Nephron (organoid): ENCODE measurements at regions not wholly inside any gene's neighbourhood (a gene's known extent, or its start where the extent isn't known, plus 50 kb on each side); places are given as distances from the start of the nearest gene placed in this dataset.

Experiments used
- H3K27ac Mint-ChIP-seq, 3 experiments: 2 replicates each; pipeline ENCODE4 v1.8.0; 2020; ENCODE audit warnings: mixed read lengths in 3 of 3, mild to moderate bottlenecking in 2 of 3, moderate library complexity in 1 of 3
- H3K27me3 Mint-ChIP-seq: 2 replicates; pipeline ENCODE4 v1.8.0; 2021; ENCODE audit warnings: low read depth, mild to moderate bottlenecking, moderate library complexity, mixed read lengths
- H3K36me3 Mint-ChIP-seq: 2 replicates; pipeline ENCODE4 v1.8.0; 2020; ENCODE audit warnings: low read depth, mixed read lengths
- H3K4me1 Mint-ChIP-seq: 2 replicates; pipeline ENCODE4 v1.8.0; 2020; ENCODE audit warnings: mixed read lengths
- H3K4me3 Mint-ChIP-seq, 3 experiments: 2 replicates each; pipeline ENCODE4 v1.8.0; 2020; ENCODE audit warnings: mild to moderate bottlenecking in 3 of 3, mixed read lengths in 3 of 3, moderate library complexity in 2 of 3
- H3K9me3 Mint-ChIP-seq: 2 replicates; pipeline ENCODE4 v1.8.0; 2020; ENCODE audit warnings: mixed read lengths
- TF ChIP-seq, protein P1 (sequence below), 3 experiments: fragments of 200-600 bp; sonication (generic); IDR thresholded peaks; one replicate each; pipeline ENCODE4 v1.5.0; 2021; ENCODE audit warnings: antibody characterized with exemption in 3 of 3; ENCODE audit not compliant: unreplicated experiment in 3 of 3

GRCh38 chr15:95371664-95372063, 958.8 kb upstream of the NR2F2 start:
- Mint-ChIP-seq H3K36me3 (no peaks in the 10 kb centered on the region), H3K4me3 (no peak overlapping the region)

DNA sequence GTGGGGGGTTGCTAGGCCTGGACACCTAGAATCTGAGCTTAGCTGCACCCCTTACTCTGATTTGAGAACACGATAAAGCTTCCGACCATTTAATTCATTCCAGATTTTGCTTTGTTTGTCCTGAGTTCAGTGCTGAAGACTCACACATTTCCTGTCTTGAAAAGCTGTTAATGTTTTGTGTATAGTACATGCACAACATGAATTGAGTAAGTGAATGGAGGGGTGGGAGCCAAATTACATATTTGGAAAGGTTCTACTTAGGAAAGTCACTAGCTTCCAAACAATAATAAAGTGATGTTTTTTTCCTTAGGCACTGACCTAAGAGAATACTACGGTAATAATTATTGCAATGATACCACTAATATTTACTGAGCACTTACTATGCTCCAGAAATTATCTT, 955.2 kb upstream of the NR2F2 start:
- no peaks in the 10 kb centered on the region for H3K27me3 Mint-ChIP-seq
- no peak overlapping the region for H3K4me3 Mint-ChIP-seq
- no peaks in the 10 kb centered on the region for H3K36me3 Mint-ChIP-seq
- TF ChIP-seq, protein P1, sequence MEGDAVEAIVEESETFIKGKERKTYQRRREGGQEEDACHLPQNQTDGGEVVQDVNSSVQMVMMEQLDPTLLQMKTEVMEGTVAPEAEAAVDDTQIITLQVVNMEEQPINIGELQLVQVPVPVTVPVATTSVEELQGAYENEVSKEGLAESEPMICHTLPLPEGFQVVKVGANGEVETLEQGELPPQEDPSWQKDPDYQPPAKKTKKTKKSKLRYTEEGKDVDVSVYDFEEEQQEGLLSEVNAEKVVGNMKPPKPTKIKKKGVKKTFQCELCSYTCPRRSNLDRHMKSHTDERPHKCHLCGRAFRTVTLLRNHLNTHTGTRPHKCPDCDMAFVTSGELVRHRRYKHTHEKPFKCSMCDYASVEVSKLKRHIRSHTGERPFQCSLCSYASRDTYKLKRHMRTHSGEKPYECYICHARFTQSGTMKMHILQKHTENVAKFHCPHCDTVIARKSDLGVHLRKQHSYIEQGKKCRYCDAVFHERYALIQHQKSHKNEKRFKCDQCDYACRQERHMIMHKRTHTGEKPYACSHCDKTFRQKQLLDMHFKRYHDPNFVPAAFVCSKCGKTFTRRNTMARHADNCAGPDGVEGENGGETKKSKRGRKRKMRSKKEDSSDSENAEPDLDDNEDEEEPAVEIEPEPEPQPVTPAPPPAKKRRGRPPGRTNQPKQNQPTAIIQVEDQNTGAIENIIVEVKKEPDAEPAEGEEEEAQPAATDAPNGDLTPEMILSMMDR (IDR thresholded peaks at IDR 0.05; ENCODE audit: unreplicated experiment in 3 of 3) = no peak
- H3K4me1 Mint-ChIP-seq = peaks cover 15% of the 10 kb centered on the region
- peaks cover 2% of the 10 kb centered on the region for H3K9me3 Mint-ChIP-seq
- H3K27ac Mint-ChIP-seq = peak overlapping the region; percentile 37 to 97 (median 88)

More at GRCh38 chr15:95371664-95372063, 958.8 kb upstream of the NR2F2 start:
- Mint-ChIP-seq H3K27me3 (peaks cover 6% of the 10 kb centered on the region), H3K27ac (no peak overlapping the region), H3K9me3 (no peaks in the 10 kb centered on the region), H3K4me1 (peaks cover 35% of the 10 kb centered on the region)
- TF ChIP-seq, protein P1 (IDR thresholded peaks at IDR 0.05; ENCODE audit: unreplicated experiment in 3 of 3) = no peak

DNA sequence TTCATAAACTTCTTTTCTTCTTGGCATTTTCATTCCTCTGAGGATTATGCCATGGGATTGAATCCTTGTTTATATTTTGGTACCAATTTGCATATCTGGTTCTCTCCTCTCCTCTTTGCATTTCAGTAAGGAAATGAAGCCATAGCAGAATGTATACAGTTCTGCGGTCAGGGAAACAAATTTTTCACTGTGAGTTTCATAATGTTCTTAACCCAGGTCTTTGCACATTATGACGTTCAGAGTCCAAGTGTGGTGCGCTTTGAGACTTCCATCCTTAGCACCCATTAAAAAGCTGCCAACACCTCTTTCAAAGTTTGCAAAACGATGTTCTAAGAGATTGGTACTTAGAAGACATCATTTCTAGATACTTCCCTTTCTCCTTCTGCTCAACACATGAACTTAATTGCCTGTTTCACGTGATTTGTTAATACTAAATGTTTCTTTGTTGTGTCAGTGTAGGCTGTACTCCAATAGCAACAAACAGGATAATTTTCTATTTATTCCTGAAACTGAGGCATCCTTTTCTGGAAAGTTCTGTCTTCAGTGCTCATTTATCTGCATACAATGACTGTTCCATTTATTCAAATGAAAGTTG, 953.1 kb upstream of the NR2F2 start:
- Mint-ChIP-seq H3K4me1 (peaks cover 15% of the 10 kb centered on the region), H3K27me3 (no peaks in the 10 kb centered on the region), H3K36me3 (no peaks in the 10 kb centered on the region), H3K9me3 (peaks cover 2% of the 10 kb centered on the region), H3K27ac (peak overlapping the region; percentile 46 to 97 (median 89)), H3K4me3 (no peak overlapping the region)
- TF ChIP-seq, protein P1 (IDR thresholded peaks at IDR 0.05; ENCODE audit: unreplicated experiment in 3 of 3) = no peak

DNA sequence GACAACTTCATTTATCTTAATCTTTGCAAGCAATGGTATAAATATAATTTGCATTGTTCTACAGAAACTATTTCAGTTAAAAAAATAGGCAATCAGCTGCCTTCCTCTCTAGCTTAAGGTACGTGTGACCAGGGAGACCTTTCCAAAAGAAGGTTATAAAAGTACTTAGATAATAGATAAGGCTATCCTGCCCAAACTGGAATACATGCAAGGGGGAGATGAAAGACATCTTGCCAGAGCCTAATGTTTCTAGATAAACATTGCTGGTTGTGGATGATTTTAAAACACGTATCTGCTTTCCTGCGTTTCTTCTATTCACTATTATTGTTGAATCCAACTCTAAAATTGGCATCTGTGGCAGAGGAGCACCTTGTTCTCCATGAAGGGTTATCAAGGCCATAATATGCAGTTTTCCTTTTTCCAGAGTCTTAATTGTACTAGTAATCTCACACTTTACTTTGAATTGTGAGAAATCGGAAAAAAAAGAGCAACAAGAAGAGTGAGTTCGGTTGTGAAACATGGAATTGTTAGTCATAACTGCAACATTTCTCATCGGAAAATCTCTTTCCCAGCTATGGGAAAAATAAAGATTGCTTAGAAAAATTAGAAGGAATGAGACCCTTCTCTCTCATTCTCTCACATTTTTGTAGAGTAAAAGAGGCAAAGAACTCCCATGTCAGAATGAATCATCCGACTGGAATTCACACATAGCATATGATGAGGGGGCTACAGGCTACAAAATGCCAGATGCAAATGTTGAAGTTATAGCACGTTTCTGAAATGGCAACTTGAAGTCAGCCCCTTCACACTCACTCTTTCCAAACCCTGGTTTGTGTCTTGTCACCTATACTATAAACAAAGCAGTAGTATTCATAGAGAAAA, 936.1 kb upstream of the NR2F2 start:
- TF ChIP-seq, protein P1 (IDR thresholded peaks at IDR 0.05; ENCODE audit: unreplicated experiment in 3 of 3) = no peak
- Mint-ChIP-seq H3K27me3 (no peaks in the 10 kb centered on the region), H3K27ac (peak overlapping the region; percentile 17 to 91 (median 76)), H3K4me1 (peaks cover 17% of the 10 kb centered on the region), H3K9me3 (peaks cover 14% of the 10 kb centered on the region), H3K36me3 (peaks cover 12% of the 10 kb centered on the region), H3K4me3 (no peak overlapping the region)

DNA sequence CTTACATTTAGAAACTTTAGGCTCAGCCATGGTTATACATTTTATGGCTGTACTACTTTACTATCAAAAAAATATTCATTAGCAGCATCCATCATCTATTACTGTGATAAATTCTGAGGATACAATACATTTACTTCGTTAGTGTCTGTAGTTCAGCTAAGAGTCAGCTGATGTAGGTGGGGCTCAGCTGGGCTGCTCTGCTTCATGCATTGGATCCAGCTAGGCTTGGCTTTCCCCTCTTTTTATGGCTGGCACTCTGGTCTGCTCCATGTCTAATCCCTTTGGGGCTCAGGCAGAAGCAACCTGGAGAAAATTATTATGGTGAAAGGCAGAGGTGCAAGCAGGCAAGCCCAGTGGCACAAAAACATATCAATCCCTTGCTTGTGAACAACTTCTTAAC, 930.1 kb upstream of the NR2F2 start:
- no peaks in the 10 kb centered on the region for H3K27me3 Mint-ChIP-seq
- TF ChIP-seq, protein P1 (IDR thresholded peaks at IDR 0.05; ENCODE audit: unreplicated experiment in 3 of 3) = no peak
- H3K27ac Mint-ChIP-seq = peak overlapping the region; percentile 79 to 99 (median 96)

More for the DNA sequence above, 930.1 kb upstream of the NR2F2 start:
- H3K4me3 Mint-ChIP-seq = no peak overlapping the region
- H3K9me3 Mint-ChIP-seq = no peaks in the 10 kb centered on the region
- H3K4me1 Mint-ChIP-seq = peaks cover 19% of the 10 kb centered on the region
- H3K36me3 Mint-ChIP-seq = no peaks in the 10 kb centered on the region
